ENCODE measurements at regions not wholly inside any gene's neighbourhood (a gene's known extent, or its start where the extent isn't known, plus 50 kb on each side); places are given as distances from the start of the nearest gene placed in this dataset.

- intact Hi-C loops (cut with micrococcal nuclease): no loop called here
Observed at GRCh38 chr1:235027076-235027861, 101.4 kb downstream of the TOMM20 start.

DNA sequence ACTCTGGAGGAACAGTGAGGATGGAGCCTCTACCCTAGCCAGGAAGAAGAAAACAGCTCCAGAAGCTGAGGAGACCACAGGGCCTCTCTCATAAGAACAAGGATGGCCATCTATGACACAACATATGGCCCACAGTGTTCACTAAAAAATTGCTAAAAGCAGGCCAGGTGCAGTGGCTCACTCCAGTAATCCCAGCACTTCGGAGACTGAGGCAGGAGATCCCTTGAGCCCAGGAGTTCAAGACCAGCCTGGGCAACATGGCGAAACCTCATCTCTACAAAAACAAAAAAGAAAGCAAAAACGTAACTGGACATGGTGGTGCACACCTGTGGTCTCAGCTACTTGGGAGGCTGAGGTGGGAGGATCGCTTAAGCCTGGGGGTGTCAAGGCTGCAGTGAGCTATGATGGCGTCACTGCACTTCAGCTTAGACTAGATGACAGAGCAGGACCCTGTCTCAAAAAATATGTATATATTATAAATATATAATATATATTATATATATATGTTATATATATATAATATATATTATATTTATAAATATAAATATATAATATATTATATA, 103.1 kb downstream of the TOMM20 start:
- intact Hi-C loops (cut with micrococcal nuclease): no loop called here

- intact Hi-C loops (cut with micrococcal nuclease): no loop called here
Observed at GRCh38 chr1:235024711-235025421, 103.8 kb downstream of the TOMM20 start.

DNA sequence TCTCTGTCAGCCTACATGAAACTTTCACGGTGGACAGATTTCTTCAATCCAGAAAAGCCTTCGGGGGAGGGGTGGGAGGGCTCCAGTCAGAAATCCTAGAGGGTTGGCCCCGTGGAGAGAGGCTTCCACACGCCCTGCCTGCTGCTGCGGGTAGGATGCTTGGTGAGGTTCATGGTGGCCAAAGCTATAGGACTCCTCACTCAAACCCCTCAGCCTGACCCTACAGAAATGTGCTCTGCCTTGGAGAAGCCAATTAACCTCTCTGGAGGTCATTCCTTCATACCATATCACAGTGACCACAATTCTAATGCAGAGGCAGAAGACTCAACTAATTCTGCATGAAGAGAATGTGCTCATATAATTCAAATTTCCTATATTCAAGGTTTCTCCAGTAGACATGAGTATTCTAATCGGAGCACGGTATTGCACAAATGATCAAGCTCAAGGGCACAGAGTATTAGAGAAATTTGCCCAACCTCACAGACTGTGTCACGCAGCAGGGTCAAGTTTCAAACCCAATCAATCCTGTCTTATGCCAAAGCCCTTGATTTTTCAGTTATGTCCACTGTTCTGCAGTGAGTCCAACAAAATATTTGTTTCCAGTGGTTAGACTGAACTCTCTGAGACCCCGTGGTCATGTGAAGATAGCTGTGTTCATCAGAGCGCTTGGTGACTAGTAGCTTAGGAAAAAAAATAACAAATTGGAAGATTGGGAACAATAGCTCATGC, 104.8 kb downstream of the TOMM20 start:
- intact Hi-C loops (cut with micrococcal nuclease): no loop called here

DNA sequence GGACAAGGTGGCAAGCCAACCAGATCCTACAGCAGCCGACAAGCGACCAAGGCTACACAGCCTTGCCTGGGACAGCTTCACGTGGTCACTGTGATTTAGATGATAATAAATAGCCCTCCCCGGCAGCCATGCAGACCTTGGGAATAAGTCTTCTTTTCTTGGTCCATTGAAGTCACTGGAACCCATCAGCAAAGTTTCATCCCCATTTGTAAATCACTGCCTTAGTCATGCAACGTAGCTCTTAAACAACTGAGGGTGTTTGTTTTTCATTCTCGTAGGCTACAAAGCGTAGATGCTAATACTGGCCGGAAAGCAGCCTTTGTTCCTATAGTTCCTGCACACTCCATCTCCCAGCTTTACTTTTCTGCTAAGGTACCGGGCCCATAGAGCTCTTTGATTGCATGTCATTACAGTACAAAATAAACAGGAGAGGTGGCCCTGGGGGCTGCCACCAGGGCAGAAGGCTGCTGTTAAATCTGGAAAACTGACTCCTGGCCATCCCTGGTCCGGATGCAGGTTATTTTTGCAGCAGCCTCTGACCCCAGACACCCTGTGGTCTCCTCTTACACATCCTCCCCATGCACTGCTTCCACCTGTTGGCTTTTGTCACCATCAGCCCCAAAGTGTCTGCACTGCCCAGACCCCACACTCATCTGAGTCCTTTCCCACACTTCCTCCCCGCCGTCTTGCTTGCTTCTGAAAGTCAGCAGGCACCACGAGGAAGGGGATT, 105.5 kb downstream of the TOMM20 start:
- intact Hi-C loops (cut with micrococcal nuclease): no loop called here

DNA sequence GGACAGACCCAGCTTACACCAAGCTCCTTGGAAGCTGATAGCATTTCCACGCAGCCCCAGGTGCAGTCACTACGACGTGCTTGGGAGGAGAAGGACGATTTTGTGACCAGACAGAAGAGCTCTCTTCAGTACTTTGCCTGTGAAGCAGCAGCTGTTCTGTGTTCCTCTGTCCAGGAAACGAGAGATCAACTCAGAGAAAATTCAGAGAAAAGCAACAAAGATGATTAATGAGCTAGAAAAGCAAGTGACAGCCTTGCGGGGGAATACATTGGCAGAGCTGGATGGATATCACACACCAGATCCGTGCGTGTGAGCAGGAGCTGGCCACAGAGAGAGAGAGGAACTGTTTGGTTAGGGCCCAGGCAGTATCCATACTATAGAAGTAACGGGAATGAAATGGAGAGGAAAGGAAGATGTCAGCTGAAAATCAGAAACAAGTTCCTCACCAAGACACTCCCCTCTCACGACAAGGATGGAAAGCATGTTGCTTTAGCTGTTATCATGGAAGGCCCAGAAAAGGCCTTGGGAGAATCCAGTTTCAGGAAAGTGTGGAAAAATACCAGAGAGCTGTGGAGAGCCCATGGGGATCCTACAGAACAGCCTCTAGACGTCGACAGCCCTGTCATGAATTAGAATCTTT, 106.2 kb downstream of the TOMM20 start:
- intact Hi-C loops (cut with micrococcal nuclease): no loop called here

DNA sequence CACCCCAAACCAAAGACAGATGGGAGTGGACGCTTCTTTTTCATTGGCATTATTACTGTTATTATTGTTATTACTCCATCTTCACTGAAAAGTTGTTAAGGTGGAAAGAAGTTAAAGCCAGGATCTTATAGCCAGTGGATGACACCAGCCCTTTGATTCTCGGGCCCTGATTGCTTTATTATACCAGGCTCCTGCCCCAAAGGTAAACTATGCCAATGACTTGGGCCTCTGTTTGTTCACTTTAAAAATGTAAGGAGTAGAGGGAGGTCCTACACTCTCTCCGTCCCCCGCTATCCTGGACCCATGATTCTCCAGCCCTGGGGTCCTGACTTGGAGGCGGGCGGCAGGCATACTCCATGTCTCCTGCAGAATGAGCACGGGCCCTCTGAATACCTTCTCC, 106.8 kb downstream of the TOMM20 start:
- intact Hi-C loops (cut with micrococcal nuclease): no loop called here

DNA sequence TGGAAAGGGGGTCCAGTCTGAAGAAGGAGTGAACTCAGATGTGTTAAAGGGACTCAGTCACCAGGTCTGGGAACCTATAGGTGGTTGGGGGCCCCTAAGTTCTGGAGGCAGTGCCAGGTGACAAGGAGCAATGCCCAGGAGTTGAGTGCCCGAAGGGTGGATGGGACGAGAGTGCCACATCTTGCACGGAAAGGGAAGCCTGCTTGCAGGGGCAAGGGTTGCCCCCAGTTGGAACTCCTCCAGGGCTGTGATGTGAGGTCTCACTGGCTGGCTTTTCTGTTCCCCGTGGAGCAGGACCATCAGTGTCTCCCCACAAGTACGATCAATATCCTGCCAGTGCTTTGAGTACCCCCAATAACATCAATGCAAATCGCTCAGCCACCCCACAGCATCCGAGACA, 107.3 kb downstream of the TOMM20 start:
- intact Hi-C loops (cut with micrococcal nuclease): no loop called here

DNA sequence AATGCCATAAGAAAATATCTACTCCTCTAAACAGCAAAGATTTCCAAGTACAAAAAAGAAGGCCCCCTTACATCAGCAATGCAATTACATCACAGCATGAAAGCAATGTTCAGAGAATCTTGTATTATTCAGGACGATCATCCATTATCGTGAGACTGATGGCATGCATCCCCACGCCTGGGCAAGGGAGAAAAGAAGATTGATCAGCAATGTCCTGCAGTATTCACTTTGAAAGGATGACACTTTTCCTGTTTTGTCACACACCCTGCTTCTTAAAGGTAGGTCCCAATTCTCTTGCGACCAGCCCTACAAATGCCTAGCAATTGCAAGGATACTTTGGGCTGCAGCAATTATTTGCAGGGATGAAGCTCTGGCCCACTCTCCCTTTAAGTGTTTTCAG, 108.7 kb downstream of the TOMM20 start:
- intact Hi-C loops (cut with micrococcal nuclease): no loop called here

- intact Hi-C loops (cut with micrococcal nuclease): no loop called here
Observed at GRCh38 chr1:235019471-235019870, 109.2 kb downstream of the TOMM20 start.

GRCh38 chr1:235018720-235019444, 109.8 kb downstream of the TOMM20 start:
- intact Hi-C loops (cut with micrococcal nuclease): no loop called here

- intact Hi-C loops (cut with micrococcal nuclease): no loop called here
Observed at GRCh38 chr1:235018161-235018560, 110.5 kb downstream of the TOMM20 start.

DNA sequence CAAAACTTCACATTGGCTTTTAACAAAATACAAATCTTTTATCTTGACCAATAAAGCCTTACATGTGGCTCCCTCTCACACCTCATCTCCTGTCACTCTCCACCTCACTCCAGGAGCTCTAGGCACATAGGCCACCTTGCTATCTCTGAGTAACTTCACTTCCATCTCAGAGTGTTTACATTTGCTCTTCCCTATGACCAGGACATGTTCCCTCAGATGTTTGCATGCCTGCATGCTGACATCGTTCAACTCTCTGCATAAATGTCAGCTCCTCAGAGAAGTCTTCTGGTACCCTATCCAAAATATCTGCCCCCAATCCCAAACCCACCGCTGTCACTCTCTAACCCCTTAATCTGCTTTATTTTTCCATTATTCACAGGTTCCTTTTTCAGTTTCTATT, 110.9 kb downstream of the TOMM20 start:
- intact Hi-C loops (cut with micrococcal nuclease): no loop called here

DNA sequence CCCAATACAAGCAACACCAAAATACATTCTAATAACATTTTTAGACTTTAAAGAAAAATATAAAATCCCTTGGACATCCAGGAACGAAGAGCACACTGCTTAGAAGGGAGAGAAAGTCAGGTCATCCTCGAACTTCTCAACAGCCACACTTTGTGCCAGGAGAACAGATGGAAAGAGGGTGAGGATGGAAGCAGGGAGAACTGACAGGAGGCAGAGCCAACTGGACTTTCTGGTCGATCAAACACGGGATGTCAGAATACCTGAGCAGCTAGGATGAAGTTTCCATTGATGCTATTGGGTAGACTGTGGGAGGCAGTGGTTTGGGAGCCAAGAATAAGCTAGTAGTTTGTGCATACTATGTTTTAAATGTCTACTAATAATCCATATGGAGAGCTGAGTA, 111.4 kb downstream of the TOMM20 start:
- intact Hi-C loops (cut with micrococcal nuclease): no loop called here

DNA sequence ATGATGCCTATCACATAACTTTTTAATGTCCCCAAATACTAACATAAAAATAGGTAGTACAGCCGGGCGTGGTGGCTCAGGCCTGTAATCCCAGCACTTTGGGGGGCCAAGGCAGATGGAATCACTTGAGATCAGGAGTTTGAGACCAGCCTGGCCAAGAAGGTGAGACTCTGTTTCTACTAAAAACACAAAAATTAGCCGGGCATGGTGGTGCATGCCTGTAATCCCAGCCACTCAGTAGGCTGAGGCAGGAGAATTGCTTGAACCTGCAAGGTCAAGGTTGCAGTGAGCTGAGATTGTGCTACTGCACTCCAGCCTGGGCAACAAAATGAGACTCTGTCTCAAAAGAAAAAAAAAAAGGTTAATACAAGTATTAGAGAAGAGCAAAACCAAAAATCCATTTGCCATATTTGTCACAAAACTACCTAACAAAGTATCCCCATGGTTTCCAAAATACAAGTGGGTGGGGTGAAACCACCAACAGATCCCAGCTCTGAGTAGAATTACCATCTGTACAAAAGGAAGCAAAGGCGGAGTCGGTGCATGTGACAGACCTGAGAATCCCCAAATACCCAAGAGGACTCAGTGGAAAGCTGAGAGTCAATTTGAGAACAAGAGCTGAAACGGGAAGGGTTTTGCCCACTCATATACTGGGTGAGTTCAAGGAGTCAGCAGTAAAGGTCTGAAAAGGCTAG, 113.2 kb downstream of the TOMM20 start:
- intact Hi-C loops (cut with micrococcal nuclease): no loop called here

- intact Hi-C loops (cut with micrococcal nuclease): loop anchor here (5.0 kb wide), 2 partner anchors 313 to 853 kb away; partner anchors contain the start of genes ARID4B, GGPS1 and LYST
Observed at GRCh38 chr1:235014756-235015155, 113.9 kb downstream of the TOMM20 start.

GRCh38 chr1:235013512-235013911, 115.1 kb downstream of the TOMM20 start:
- intact Hi-C loops (cut with micrococcal nuclease): loop anchor here (2.0 to 5.0 kb wide), 5 partner anchors 69 to 854 kb away; partner anchors contain the start of genes ARID4B, GGPS1 and LYST

- intact Hi-C loops (cut with micrococcal nuclease): loop anchor here (1.0 to 5.0 kb wide), 8 partner anchors 36 to 855 kb away; partner anchors contain the start of genes ARID4B, GGPS1 and LYST
Observed at GRCh38 chr1:235012436-235013210, 116.0 kb downstream of the TOMM20 start.
